PFSK-1 (cell line): ENCODE measurements at regions not wholly inside any gene's neighbourhood (a gene's known extent, or its start where the extent isn't known, plus 50 kb on each side); places are given as distances from the start of the nearest gene placed in this dataset.

Experiments used
- FOXP2 ChIP-seq: optimal IDR thresholded peaks from 2 replicates; pipeline ENCODE3; 2011; ENCODE audit warnings: borderline replicate concordance, control low read depth, inconsistent platforms; ENCODE audit not compliant: insufficient read depth; ENCODE audit errors: extremely low read length, extremely low read depth
- POLR2AphosphoS5 ChIP-seq: IDR thresholded peaks from 2 replicates; pipeline ENCODE4 v1.6.1; 2012; ENCODE audit warnings: low read depth, mild to moderate bottlenecking, control low read depth, low read length, moderate library complexity
- SIN3A ChIP-seq: IDR thresholded peaks from 2 replicates; pipeline ENCODE4 v1.6.1; 2012; ENCODE audit warnings: mild to moderate bottlenecking, low read length, moderate library complexity, borderline replicate concordance; ENCODE audit not compliant: insufficient read depth
- TAF1 ChIP-seq: IDR thresholded peaks from 2 replicates; pipeline ENCODE4 v1.6.1; 2012; ENCODE audit warnings: low read length, control low read depth, borderline replicate concordance; ENCODE audit not compliant: insufficient read depth
- TF ChIP-seq, protein P1 (sequence below), 2 experiments: IDR thresholded peaks; 2 replicates each; pipeline versions ENCODE4 v1.6.1 to v1.8.0; 2011 to 2012; ENCODE audit warnings: low read depth in 2 of 2, low read length in 2 of 2, control low read depth in 1 of 2, inconsistent platforms in 1 of 2, mild to moderate bottlenecking in 1 of 2, moderate library complexity in 1 of 2; ENCODE audit not compliant: insufficient read depth in 1 of 2

DNA sequence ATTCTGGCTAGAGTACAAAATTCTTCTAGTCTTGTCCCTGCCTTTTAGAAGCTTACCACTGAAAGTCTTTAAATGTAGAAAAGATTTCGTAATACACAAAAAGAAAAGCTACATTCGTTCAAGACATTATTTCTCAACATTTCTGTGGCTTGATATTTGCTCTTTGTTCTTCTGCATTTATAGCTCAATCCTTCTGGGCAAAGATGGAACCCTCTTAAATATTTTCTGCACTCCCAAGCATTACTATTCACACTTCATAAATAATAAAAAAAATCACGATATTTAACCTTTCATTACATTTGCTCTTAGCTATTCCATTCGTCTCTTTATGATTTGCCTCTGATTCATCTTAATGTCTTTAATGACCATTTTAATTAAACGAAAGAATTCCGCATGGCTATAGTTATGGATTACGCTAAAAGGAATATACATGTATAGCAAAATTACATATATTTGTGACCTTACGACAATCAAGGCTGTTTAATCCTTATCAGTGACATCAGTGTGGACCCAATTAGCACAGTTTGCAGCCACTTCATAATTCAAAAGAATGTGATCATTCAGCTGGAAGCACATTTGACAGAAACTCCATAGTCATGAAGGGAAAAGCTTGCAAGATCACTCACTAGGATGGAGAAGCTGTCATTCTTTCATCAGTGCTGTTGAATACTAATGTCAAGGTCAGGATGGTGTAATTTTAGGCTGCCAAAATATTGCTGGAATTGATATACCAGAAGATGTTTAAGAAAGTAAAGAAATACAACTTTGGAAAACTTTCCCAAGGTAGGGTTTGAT is 1075.0 kb upstream of the TENM3 start:
- TF ChIP-seq POLR2AphosphoS5, result no peak
- TF ChIP-seq FOXP2, result no peak
- TF ChIP-seq SIN3A, result no peak
- TF ChIP-seq, protein P1, sequence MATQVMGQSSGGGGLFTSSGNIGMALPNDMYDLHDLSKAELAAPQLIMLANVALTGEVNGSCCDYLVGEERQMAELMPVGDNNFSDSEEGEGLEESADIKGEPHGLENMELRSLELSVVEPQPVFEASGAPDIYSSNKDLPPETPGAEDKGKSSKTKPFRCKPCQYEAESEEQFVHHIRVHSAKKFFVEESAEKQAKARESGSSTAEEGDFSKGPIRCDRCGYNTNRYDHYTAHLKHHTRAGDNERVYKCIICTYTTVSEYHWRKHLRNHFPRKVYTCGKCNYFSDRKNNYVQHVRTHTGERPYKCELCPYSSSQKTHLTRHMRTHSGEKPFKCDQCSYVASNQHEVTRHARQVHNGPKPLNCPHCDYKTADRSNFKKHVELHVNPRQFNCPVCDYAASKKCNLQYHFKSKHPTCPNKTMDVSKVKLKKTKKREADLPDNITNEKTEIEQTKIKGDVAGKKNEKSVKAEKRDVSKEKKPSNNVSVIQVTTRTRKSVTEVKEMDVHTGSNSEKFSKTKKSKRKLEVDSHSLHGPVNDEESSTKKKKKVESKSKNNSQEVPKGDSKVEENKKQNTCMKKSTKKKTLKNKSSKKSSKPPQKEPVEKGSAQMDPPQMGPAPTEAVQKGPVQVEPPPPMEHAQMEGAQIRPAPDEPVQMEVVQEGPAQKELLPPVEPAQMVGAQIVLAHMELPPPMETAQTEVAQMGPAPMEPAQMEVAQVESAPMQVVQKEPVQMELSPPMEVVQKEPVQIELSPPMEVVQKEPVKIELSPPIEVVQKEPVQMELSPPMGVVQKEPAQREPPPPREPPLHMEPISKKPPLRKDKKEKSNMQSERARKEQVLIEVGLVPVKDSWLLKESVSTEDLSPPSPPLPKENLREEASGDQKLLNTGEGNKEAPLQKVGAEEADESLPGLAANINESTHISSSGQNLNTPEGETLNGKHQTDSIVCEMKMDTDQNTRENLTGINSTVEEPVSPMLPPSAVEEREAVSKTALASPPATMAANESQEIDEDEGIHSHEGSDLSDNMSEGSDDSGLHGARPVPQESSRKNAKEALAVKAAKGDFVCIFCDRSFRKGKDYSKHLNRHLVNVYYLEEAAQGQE (IDR thresholded peaks at IDR 0.05; ENCODE audit: insufficient read depth in 1 of 2, low read depth in 2 of 2, low read length in 2 of 2), result no peak
- TF ChIP-seq TAF1, result no peak

DNA sequence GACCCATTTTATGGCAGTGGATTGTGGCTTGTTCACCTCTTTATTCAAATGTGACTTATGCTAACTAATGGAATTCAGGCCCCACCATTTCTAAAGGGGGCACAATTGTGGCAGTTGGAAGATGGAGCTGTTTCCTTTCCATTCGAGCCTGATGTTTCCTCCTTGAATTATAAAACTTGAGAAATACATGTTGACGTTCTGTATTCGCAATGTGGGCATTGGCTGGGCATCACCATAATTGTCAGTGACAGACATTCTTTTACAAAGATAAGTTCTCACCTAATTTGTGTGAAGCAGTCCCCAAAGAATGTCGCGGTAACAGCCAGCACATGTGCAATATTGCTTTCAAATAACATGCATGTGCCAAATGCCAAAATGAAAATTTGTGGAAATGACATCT is 1070.2 kb upstream of the TENM3 start:
- TF ChIP-seq SIN3A (no peak), FOXP2 (no peak)
- TF ChIP-seq, protein P1 (IDR thresholded peaks at IDR 0.05; ENCODE audit: insufficient read depth in 1 of 2, low read depth in 2 of 2, low read length in 2 of 2), result no peak

DNA sequence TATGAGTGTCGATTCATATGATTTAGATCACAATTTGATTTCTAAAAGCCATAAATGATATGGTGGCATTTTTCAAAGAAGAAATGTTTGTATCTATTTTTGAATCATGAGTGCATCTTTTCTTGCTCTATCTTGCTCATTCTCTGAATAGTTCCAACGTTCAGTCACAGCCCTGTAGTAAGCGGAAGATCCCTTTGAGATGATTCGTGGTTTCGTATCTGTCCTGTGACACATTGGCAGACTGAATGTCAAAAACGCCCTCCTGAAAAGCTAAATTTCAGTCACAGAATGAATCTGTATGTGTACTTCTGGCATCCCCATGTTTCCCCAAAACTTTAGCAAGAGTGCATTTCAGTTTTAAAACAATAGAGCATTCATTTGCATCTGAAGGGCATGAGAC is 1066.9 kb upstream of the TENM3 start:
- TF ChIP-seq POLR2AphosphoS5 (no peak), FOXP2 (no peak), SIN3A (no peak), TAF1 (no peak)
- TF ChIP-seq, protein P1 (IDR thresholded peaks at IDR 0.05; ENCODE audit: insufficient read depth in 1 of 2, low read depth in 2 of 2, low read length in 2 of 2), result no peak

DNA sequence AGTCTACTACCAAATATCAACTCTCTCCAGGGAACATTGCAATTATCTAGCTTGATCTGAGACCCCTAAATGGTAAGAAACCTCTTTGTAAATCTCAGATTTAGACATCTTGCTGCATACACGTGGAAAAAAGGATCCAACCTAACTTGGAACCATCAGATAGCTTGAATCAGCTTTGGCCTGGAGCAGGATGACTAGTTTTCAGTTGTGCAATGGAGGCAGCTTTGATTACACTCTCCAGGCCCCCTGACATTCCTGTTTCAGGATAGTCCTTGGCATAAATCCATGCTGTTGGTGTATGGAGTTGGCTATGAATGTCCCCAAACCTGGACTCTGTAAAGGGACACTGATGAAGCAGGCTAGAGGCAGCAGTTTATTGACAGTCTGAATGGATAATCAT is 1061.9 kb upstream of the TENM3 start:
- TF ChIP-seq TAF1, result no peak
- TF ChIP-seq, protein P1 (IDR thresholded peaks at IDR 0.05; ENCODE audit: insufficient read depth in 1 of 2, low read depth in 2 of 2, low read length in 2 of 2), result no peak
- TF ChIP-seq SIN3A, result no peak
- TF ChIP-seq POLR2AphosphoS5, result no peak
- no peak for TF ChIP-seq FOXP2
